SK-N-MC (cell line): ENCODE measurements at regions not wholly inside any gene's neighbourhood (a gene's known extent, or its start where the extent isn't known, plus 50 kb on each side); places are given as distances from the start of the nearest gene placed in this dataset.

Experiments used
- DNase-seq: peaks from one replicate; pipeline ENCODE4 v3.0.0-alpha.2; 2011; ENCODE audit warnings: low read depth, low spot score
- H3K27ac ChIP-seq: fragments of 200-600 bp; sonication (generic); 2 replicates; pipeline ENCODE4 v1.5.1; 2016; ENCODE audit warnings: mixed run types
- H3K36me3 ChIP-seq: fragments of 200-600 bp; sonication (generic); 2 replicates; pipeline ENCODE4 v1.6.1; 2017; ENCODE audit warnings: antibody characterized with exemption, low read length, mixed read lengths; ENCODE audit not compliant: insufficient read depth
- H3K4me3 ChIP-seq: fragments of 200-600 bp; sonication (generic); 2 replicates; pipeline ENCODE4 v1.5.1; 2016
- H3K9ac ChIP-seq: fragments of 200-600 bp; sonication (generic); 2 replicates; pipeline ENCODE4 v1.8.0; 2017; ENCODE audit warnings: mixed run types, mixed read lengths; ENCODE audit not compliant: insufficient read length
- H3K9me3 ChIP-seq: fragments of 200-600 bp; sonication (generic); 2 replicates; pipeline ENCODE4 v1.6.1; 2017; ENCODE audit warnings: low read depth, mild to moderate bottlenecking, antibody characterized with exemption, low read length, moderate library complexity, mixed read lengths
- EZH2 ChIP-seq: fragments of 200-600 bp; sonication (generic); IDR thresholded peaks from one replicate; pipeline ENCODE4 v1.6.1; 2017; ENCODE audit warnings: antibody characterized with exemption
- FOXP2 ChIP-seq: optimal IDR thresholded peaks from 2 replicates; pipeline ENCODE3; 2011; ENCODE audit warnings: mild to moderate bottlenecking, moderate library complexity; ENCODE audit not compliant: insufficient read depth; ENCODE audit errors: extremely low read length, control extremely low read depth
- POLR2AphosphoS5 ChIP-seq: IDR thresholded peaks from 2 replicates; pipeline ENCODE4 v1.6.1; 2012; ENCODE audit warnings: mild to moderate bottlenecking, low read depth, low read length, borderline replicate concordance

GRCh38 chr11:116144387-116144958, 628.3 kb downstream of the BUD13 start:
- Histone ChIP-seq H3K36me3 (no peaks in the 10 kb centered on the region), H3K9ac (no peak overlapping the region), H3K4me3 (no peak overlapping the region), H3K9me3 (no peaks in the 10 kb centered on the region), H3K27ac (no peak overlapping the region)
- DNase-seq, result no peak
- TF ChIP-seq POLR2AphosphoS5, result no peak
- TF ChIP-seq FOXP2, result no peak
- TF ChIP-seq EZH2, result no peak

GRCh38 chr11:116138280-116138679, 634.1 kb upstream of the CADM1 start:
- Histone ChIP-seq H3K9me3 (no peaks in the 10 kb centered on the region), H3K36me3 (no peaks in the 10 kb centered on the region), H3K4me3 (no peak overlapping the region), H3K9ac (no peak overlapping the region), H3K27ac (no peak overlapping the region)
- no peak for DNase-seq
- TF ChIP-seq FOXP2 (no peak), EZH2 (no peak), POLR2AphosphoS5 (no peak)

DNA sequence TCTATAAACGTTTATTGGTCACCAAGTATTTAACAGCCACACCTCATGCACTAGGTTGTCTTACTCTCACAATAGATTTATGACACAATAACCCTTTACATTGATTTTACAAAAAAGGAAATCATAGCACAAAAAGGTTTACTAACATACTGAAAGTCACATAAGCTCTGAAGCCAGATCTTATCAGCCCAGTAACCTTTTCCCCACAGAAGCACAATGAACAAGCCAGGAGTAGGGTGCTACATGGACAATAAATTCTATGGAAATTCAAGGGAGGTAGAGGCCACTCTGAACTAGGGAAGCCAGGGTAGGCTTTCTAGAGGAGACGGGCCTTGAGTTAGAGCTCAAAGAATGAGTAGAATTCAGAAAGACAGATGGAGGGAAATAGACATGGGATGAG, 633.5 kb upstream of the CADM1 start:
- no peak for TF ChIP-seq EZH2
- TF ChIP-seq FOXP2, result no peak
- TF ChIP-seq POLR2AphosphoS5, result no peak

GRCh38 chr11:116136987-116137674, 632.9 kb upstream of the CADM1 start:
- Histone ChIP-seq H3K9ac (no peak overlapping the region), H3K27ac (no peak overlapping the region), H3K36me3 (no peaks in the 10 kb centered on the region), H3K4me3 (no peak overlapping the region), H3K9me3 (no peaks in the 10 kb centered on the region)
- DNase-seq, result no peak
- TF ChIP-seq POLR2AphosphoS5, result no peak
- TF ChIP-seq FOXP2, result no peak
- TF ChIP-seq EZH2, result no peak

More for the DNA sequence above, 633.5 kb upstream of the CADM1 start:
- Histone ChIP-seq H3K36me3 (no peaks in the 10 kb centered on the region), H3K4me3 (no peak overlapping the region), H3K9ac (no peak overlapping the region), H3K9me3 (no peaks in the 10 kb centered on the region), H3K27ac (no peak overlapping the region)
- no peak for DNase-seq

DNA sequence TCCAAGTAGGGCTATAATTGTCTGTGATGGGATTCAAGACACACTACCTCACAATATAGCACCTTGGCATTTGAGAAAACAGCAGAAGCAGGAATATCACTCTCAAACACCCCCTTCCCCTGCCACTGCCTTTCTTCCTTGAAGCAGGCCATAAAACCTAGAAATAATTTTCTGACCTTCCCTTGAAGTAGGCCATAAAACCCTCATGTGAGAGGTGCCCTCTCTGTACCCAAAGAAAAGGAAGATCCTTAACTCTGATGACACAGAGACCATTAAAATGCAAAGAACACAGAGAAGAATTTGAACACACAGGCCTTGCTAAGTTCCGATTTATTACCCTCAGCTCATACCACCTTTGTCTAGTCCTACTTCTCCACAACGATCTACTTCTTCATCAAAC, 631.7 kb upstream of the CADM1 start:
- Histone ChIP-seq H3K36me3 (no peaks in the 10 kb centered on the region), H3K27ac (no peak overlapping the region), H3K9me3 (no peaks in the 10 kb centered on the region), H3K4me3 (no peak overlapping the region), H3K9ac (no peak overlapping the region)
- no peak for DNase-seq
- no peak for TF ChIP-seq FOXP2
- TF ChIP-seq EZH2, result no peak
- TF ChIP-seq POLR2AphosphoS5, result no peak

GRCh38 chr11:116134450-116134849, 630.2 kb upstream of the CADM1 start:
- H3K9ac ChIP-seq, result no peak overlapping the region
- H3K36me3 ChIP-seq, result no peaks in the 10 kb centered on the region
- no peak overlapping the region for H3K27ac ChIP-seq
- TF ChIP-seq EZH2 (no peak), POLR2AphosphoS5 (no peak), FOXP2 (no peak)
- no peak for DNase-seq
- H3K9me3 ChIP-seq, result no peaks in the 10 kb centered on the region
- H3K4me3 ChIP-seq, result no peak overlapping the region

DNA sequence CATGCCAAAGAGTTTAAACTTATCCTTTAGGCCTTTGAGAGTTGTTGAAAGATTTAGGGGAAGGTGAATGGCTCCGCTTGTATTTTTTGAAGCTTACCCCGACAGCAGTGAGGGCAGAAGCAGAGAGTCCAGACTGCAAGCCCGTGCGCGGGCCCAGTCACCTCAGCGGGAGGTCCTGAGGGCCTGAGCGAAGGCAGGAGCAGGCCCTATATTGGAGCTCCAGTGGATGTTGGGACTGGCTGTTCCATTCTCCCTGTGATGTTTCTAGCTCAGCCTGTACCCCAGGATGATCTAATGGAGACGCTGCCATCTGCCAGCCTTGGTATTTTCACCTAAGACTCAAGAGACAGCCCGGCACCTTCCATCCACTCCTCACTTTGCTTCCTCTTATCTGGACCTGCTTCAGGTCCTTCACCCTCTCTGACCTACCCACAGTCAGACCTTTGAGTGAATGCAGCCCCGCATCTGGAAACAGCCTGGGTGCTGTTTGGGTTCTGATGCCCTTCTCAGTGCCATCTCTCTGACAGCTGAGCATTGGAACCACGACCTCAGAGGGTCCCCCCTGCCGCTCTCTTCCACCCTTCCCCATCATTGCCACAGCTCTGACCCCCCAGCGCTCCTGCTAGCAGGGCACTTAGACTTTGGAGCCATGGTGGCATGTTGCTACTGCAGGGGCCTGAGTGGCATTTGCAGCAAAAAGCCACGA, 628.2 kb upstream of the CADM1 start:
- TF ChIP-seq FOXP2, result no peak
- TF ChIP-seq POLR2AphosphoS5, result no peak
- no peak for TF ChIP-seq EZH2
- Histone ChIP-seq H3K9me3 (no peaks in the 10 kb centered on the region), H3K27ac (no peak overlapping the region), H3K36me3 (no peaks in the 10 kb centered on the region), H3K4me3 (no peak overlapping the region), H3K9ac (no peak overlapping the region)
- DNase-seq, result no peak

- H3K4me3 ChIP-seq, result no peak overlapping the region
- H3K36me3 ChIP-seq, result no peaks in the 10 kb centered on the region
- no peak for TF ChIP-seq POLR2AphosphoS5
- no peak for TF ChIP-seq FOXP2
- no peak for TF ChIP-seq EZH2
- no peaks in the 10 kb centered on the region for H3K9me3 ChIP-seq
- DNase-seq, result no peak
- H3K27ac ChIP-seq, result no peak overlapping the region
- H3K9ac ChIP-seq, result no peak overlapping the region
These were observed 625.9 kb upstream of the CADM1 start for GRCh38 chr11:116130122-116130521.

GRCh38 chr11:116129456-116129855, 625.2 kb upstream of the CADM1 start:
- Histone ChIP-seq H3K27ac (no peak overlapping the region), H3K4me3 (no peak overlapping the region), H3K36me3 (no peaks in the 10 kb centered on the region), H3K9ac (no peak overlapping the region), H3K9me3 (no peaks in the 10 kb centered on the region)
- DNase-seq, result no peak
- no peak for TF ChIP-seq FOXP2
- no peak for TF ChIP-seq POLR2AphosphoS5
- TF ChIP-seq EZH2, result peak; percentile 57
